T-helper 22 cell (primary cell): ENCODE measurements at regions not wholly inside any gene's neighbourhood (a gene's known extent, or its start where the extent isn't known, plus 50 kb on each side); places are given as distances from the start of the nearest gene placed in this dataset.
"Not testable (repeated sequence)": the region's sequence is repeated elsewhere in the genome, so short reads cannot be mapped to it uniquely, and the experiment has no call there.

Experiments
- DNase-seq: peaks from one replicate; pipeline ENCODE4 v3.0.0-alpha.2; 2020; ENCODE audit warnings: low read depth

- DNase-seq: no peak
Observed at GRCh38 chr18:14189858-14190257, 57.6 kb upstream of the ZNF519 start.

- not testable (repeated sequence) for DNase-seq
Observed at GRCh38 chr18:14188751-14189406, 56.6 kb upstream of the ZNF519 start.
